HS-27A (cell line): ENCODE measurements at regions not wholly inside any gene's neighbourhood (a gene's known extent, or its start where the extent isn't known, plus 50 kb on each side); places are given as distances from the start of the nearest gene placed in this dataset.
"Not testable (repeated sequence)": the region's sequence is repeated elsewhere in the genome, so short reads cannot be mapped to it uniquely, and the experiment has no call there.

Experiments used
- DNase-seq: peaks from one replicate; pipeline ENCODE4 v3.0.0-alpha.2; 2012; ENCODE audit warnings: low read depth, missing footprints

DNA sequence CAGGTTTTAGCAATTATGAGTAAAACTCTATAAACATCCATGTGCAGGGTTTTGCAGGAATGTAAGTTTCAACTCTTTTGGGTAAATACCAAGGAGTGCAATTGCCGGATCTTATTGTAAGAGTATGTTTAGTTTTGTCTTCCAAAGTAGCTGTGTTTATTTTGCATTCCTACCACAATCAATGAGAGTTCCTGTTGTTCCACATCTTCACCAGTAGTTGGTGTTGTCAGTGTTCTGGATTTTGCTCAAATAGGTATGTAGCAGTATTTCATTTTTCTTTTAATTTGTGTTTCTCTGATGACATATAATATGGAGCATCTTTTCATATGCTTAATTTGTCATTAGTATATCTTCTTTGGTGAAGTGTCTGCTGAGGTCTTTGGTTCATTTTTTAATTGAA is 185.1 kb upstream of the GALNT15 start:
- no peak for DNase-seq

GRCh38 chr3:15993660-15994059 is 180.8 kb upstream of the GALNT15 start:
- DNase-seq = not testable (repeated sequence)

GRCh38 chr3:15996496-15996895 is 178.0 kb upstream of the GALNT15 start:
- DNase-seq = not testable (repeated sequence)

GRCh38 chr3:15997274-15997943 is 177.1 kb upstream of the GALNT15 start:
- DNase-seq = no peak

- DNase-seq = no peak
These were observed 175.6 kb upstream of the GALNT15 start for GRCh38 chr3:15998911-15999310.

GRCh38 chr3:16004812-16005211 is 169.7 kb upstream of the GALNT15 start:
- DNase-seq = no peak

GRCh38 chr3:16011376-16011775 is 163.1 kb upstream of the GALNT15 start:
- peak; percentile 55 for DNase-seq

DNA sequence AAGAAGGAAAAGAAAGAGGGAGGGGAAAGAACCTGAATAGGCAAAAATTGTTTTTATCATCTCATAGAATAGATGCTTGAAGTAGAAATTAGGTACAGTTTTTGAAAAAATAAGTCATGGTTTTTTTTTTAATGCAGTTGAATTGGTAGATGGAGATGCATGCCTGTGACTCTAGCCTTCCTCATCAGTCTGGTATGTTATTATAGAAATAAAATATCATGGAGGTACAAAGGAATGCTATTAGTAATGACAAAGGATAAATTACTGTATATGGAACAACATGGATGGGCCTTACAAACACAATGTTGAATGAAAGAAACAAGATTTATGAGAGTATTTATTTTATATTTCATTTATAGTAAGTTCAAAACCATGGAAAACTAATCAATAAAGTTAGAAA is 162.4 kb upstream of the GALNT15 start:
- DNase-seq = peak; percentile 65

GRCh38 chr3:16013568-16013967 is 160.9 kb upstream of the GALNT15 start:
- DNase-seq = no peak

GRCh38 chr3:16021801-16022200 is 152.7 kb upstream of the GALNT15 start:
- not testable (repeated sequence) for DNase-seq

GRCh38 chr3:16023881-16024280 is 150.6 kb upstream of the GALNT15 start:
- not testable (repeated sequence) for DNase-seq

DNA sequence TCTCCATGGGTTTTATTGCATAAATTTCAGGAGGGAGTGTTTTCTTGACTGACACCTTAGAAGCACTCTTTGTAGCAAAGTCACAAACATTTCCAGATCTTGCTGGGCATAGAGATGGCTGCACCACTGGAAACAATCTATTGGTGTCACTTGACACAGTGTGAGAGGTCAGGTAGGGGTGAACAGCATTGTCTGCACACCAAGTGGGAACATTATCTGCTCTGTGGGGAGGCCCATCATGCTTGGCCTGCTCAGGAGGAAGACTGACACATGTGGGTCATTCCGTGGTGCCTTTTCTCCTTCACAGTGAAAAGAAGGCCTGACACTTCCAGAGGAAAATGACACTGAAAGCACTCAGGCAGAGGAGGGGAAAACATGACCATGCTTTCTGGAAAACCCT is 149.9 kb upstream of the GALNT15 start:
- DNase-seq = no peak

GRCh38 chr3:16026753-16027152 is 147.7 kb upstream of the GALNT15 start:
- no peak for DNase-seq

DNA sequence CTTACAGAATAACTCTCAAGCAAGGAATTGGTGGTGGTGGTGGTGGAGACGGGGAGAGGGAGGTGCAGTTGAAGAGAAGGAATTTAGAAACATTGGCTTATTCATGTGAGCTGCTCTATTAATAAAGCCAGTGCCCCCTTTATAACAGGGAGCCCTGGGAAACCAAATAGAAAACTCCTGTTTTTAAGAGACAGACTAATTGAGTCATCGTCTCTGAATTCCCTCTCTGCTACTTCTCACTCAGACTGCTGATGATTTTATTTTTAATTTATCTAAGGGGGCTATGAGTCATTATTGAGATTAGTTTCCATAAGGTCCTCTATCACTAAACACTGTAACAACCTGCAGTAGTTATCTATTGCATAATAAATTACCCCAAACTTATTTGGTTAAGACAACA is 145.9 kb upstream of the GALNT15 start:
- no peak for DNase-seq

GRCh38 chr3:16030342-16030741 is 144.1 kb upstream of the GALNT15 start:
- DNase-seq = no peak

DNA sequence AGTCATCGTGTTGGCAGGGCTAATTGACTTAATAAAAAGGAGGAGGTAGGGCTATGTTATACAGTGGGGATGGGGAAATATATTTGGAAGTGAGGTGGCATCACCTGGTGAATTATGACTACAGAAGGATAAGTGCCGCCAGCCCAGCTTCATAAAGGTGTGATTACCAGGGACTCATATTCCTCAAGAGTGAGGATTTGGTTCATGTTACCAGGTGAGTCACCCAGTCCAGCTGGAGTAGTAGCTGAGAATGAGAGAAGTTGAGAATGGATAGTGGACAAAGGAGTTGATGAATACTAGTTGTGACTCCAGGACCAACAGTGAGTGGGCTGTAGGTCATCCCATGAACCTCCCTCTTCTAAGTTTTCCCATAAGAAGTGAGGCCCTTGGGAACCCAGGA is 143.0 kb upstream of the GALNT15 start:
- DNase-seq = no peak

- DNase-seq = no peak
These were observed 140.4 kb upstream of the GALNT15 start for GRCh38 chr3:16033889-16034687.

DNA sequence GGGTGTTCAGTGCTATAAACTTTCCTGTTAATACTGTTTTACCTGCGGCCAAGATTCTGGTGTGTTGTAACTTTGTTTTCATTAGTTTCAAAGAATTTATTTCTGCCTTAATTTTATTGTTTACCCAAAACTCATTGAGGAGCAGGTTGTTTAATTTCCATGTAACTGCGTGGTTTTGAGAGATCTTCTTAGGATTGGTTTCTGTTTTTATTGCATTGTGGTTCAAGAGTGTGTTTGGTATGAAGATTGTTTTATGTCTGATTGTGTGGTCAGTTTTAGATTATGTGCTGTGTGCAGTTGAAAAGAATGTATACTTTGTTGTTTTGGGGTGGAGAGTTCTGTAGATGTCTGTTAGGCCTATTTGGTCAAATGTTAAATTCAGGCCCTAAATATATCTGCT is 133.5 kb upstream of the GALNT15 start:
- DNase-seq = no peak

DNA sequence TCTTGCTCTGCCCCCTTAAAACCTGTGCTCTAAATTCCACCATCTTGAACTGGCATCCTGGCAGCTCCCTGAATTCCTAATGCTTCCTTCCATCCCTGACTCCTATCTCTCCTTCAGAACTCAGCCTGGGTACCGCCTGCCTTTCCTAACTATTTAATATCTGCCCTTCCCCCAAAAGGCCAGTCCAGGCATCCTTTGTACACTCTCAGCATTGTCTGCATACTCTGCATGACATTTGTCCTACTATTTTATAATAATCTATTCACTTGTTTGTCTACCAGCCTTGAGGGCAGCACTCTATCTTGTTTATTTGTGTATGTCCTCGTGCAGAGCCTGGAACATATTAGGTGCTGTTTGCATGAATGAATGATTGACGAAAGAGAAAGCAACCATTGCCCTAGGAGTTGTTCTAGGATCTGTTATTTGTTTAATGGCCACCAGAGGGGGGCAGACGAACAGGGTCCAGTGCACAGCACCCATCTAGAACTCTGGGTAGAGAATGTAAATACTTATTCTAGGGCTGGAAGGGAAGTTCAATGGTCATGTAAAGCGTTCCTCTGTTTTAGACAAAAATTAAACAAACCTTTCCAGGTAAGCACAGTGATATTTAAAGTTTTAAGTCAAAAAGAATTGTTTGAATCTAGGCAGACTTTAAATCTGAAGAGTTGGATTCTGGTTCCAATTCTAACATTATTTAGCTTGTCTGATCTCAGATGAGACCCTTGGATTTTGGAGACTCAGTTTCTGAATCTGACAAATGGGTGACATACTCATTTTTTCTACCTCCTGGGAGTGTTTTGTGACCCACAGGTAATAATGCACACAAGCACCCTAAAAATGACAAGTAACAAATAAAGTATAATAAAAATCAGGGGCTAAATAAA is 125.8 kb upstream of the GALNT15 start:
- DNase-seq = no peak

- no peak for DNase-seq
These were observed 123.6 kb upstream of the GALNT15 start for GRCh38 chr3:16050641-16051467.

DNA sequence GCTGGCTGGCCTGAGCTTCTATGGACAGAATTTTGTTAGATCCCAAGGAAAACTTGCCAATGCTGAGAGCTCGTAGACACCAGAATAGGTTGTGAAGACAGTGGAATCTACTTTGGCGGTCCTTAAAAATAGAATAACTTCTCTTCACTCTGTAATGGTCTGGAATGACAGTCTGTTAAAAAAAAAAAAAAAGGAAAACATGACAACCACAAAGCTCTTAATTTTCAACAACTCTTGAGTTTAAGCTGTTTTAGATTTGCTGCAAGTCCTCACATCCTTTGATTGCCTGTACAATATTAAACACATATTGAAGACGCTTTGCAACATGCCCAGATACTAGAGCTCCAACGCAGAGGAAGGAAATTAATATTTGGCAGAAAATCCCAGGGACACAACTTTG is 122.8 kb upstream of the GALNT15 start:
- no peak for DNase-seq

DNA sequence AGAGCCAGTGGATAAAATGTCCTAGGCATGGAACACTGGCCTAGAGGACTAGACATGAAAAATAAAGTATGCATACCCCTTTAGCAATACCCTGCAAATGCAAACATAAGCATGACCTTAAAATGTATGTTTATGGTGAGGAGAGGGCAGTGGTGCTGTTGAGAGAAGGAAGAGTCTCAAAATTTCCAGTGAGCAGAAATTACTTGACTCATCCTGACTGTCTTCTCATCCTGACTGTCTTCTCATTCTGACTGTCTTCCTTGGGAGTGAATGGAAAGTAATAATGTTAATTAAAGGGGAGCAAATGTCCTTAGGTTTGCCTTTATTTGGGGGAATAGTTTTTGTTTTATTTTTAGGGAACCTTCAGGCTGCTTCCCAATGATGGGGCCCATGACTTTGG is 121.5 kb upstream of the GALNT15 start:
- no peak for DNase-seq
